Heart right ventricle (tissue), 16 donors: ENCODE measurements at regions not wholly inside any gene's neighbourhood (a gene's known extent, or its start where the extent isn't known, plus 50 kb on each side); places are given as distances from the start of the nearest gene placed in this dataset.

Experiments
- ATAC-seq, 8 donors: fragments of 200-7000 bp; cut with Tn5 transposase; one replicate each; pipeline ENCODE4 v1.9.1; 2020; ENCODE audit warnings: mild to moderate bottlenecking in 8 of 8, moderate library complexity in 8 of 8, moderate number of reproducible peaks in 1 of 8
- DNase-seq, 2 donors: peaks; one replicate each; pipeline ENCODE4 v3.0.0-alpha.2; 2020
- H3K27ac ChIP-seq, 10 donors: fragments of 200-600 bp; sonication (generic) in 2 of 10; one replicate each; pipeline versions ENCODE4 v1.5.0 to v1.8.0; 2020 to 2022; ENCODE audit warnings: mild to moderate bottlenecking in 3 of 10
- H3K27me3 ChIP-seq, 7 donors: fragments of 200-600 bp; one replicate each; pipeline ENCODE4 v1.8.0; 2021 to 2022; ENCODE audit warnings: mild to moderate bottlenecking in 2 of 7
- H3K36me3 ChIP-seq, 9 donors: fragments of 200-600 bp; sonication (generic) in 1 of 9; one replicate each; pipeline versions ENCODE4 v1.5.0 to v1.8.0; 2020 to 2022; ENCODE audit warnings: mild to moderate bottlenecking in 2 of 9
- H3K4me1 ChIP-seq, 9 donors: fragments of 200-600 bp; sonication (generic) in 1 of 9; one replicate each; pipeline versions ENCODE4 v1.5.0 to v1.8.0; 2020 to 2022; ENCODE audit warnings: mild to moderate bottlenecking in 4 of 9
- H3K4me3 ChIP-seq, 10 donors: fragments of 200-600 bp; sonication (generic) in 2 of 10; one replicate each; pipeline versions ENCODE4 v1.5.0 to v1.8.0; 2020 to 2022; ENCODE audit warnings: mild to moderate bottlenecking in 7 of 10, moderate library complexity in 2 of 10
- H3K9me3 ChIP-seq, 11 donors: fragments of 200-600 bp in 10 of 11; sonication (generic) in 2 of 11; one replicate each; pipeline versions ENCODE4 v1.5.0 to v1.8.0; 2013 to 2022; ENCODE audit warnings: mild to moderate bottlenecking in 2 of 11, control low read depth in 1 of 11, moderate library complexity in 1 of 11
- CTCF ChIP-seq, 9 donors: fragments of 200-600 bp; sonication (generic) in 2 of 9; IDR thresholded peaks; one replicate each; pipeline versions ENCODE4 v1.5.0 to v1.8.0; 2021 to 2022; ENCODE audit warnings: antibody characterized with exemption in 9 of 9, mild to moderate bottlenecking in 5 of 9, moderate library complexity in 1 of 9
- WGBS, 2 donors: extraction: QIAGEN DNeasy Blood & Tissue Kit; methylation state at CpG; one replicate each; pipeline ENCODE4 v1.1.7; 2013; ENCODE audit warnings: inconsistent platforms in 1 of 2; 5-methylcytosine and 5-hydroxymethylcytosine counted together
- intact Hi-C, 10 donors: fragments of 100-400 bp; cut with DNase I; formaldehyde crosslinking; loops; one replicate each; pipeline versions ENCODE4 v1.11.1 to v1.14.2; 2022
- donor health status: Arrhythmogenic right ventricular cardiomyopathy.
- donor health status: ischemic (EF 13 %, LVEDD 7.1; RV severe dilation, severe dysfunction).
- donor health status: healthy with polysubstance abuse.
- donor health status: DM: no; HTN: yes; CAD: no.
- donor health status: DM: no; HTN: no; CAD: no.
- donor health status: ischemic (EF 25% LVEDD 6.9; RV normal size, moderate dysfunction).
- donor health status: ischemic (EF 25% LVEDD 5.7; RV mildly dilated, moderate dysfunction).
- donor health status: healthy.
- donor health status: DM: yes; HTN: yes; CAD: no.
- donor health status: Ischemic cardiomyopathy.
- donor health status: ischemic (EF 35%, LVEDD 5.7; RV mildly dilated, moderate dysfunction).
- donor health status: nonischemic (EF 11% LVEDD 7.7; RV severe dilation, severe dysfunction).
- donor health status: DM: yes; HTN: yes; CAD: no.
- donor health status: PGD.
- donor health status: ischemic (EF 29% LVEDD 5.4; RV normal size, mild dysfunction).
- donor health status: nonischemic (EF 23%, LVEDD 6.1; RV moderate dilation, normal function).

- no peak for TF ChIP-seq CTCF (IDR thresholded peaks at IDR 0.05)
- Histone ChIP-seq H3K27ac (no peak overlapping the region), H3K36me3 (no peaks in the 10 kb centered on the region), H3K4me1 (no peaks in the 10 kb centered on the region), H3K4me3 (no peak overlapping the region), H3K27me3 (no peaks in the 10 kb centered on the region), H3K9me3 (no peaks in the 10 kb centered on the region)
- intact Hi-C loops, result loop anchor here in 1 of 10 donors (10.0 kb wide), 1 partner anchor 211 kb away; no protein-coding TSS in a partner anchor
- no peak for ATAC-seq
- 77 to 84% methylated on average over 3 of the region's 3 CpGs for WGBS, 2 donors
- DNase-seq, result no peak
Observed at GRCh38 chr14:23723911-23724310, 87.7 kb downstream of the DHRS2 start.

- Histone ChIP-seq H3K4me3 (no peak overlapping the region), H3K36me3 (no peaks in the 10 kb centered on the region), H3K27ac (no peak overlapping the region), H3K4me1 (no peaks in the 10 kb centered on the region), H3K9me3 (no peaks in the 10 kb centered on the region), H3K27me3 (no peaks in the 10 kb centered on the region)
- 89 to 94% methylated on average over 3 of the region's 3 CpGs for WGBS, 2 donors
- ATAC-seq (no peak), DNase-seq (no peak)
- no peak for TF ChIP-seq CTCF (IDR thresholded peaks at IDR 0.05)
- intact Hi-C loops, result loop anchor here in 2 of 10 donors (5.0 to 10.0 kb wide), 2 partner anchors 187 to 209 kb away; no protein-coding TSS in a partner anchor
Observed at GRCh38 chr14:23725528-23725927, 89.4 kb downstream of the DHRS2 start.

- Histone ChIP-seq H3K9me3 (no peaks in the 10 kb centered on the region), H3K27me3 (peaks cover 0 to 5% (median 0%) of the 10 kb centered on the region in 7 donors), H3K36me3 (no peaks in the 10 kb centered on the region), H3K4me3 (no peak overlapping the region), H3K27ac (no peak overlapping the region), H3K4me1 (no peaks in the 10 kb centered on the region)
- peak in 1 of 8 donors; percentile 54 for ATAC-seq
- 74 to 77% methylated on average over 16 of the region's 16 CpGs for WGBS, 2 donors
- DNase-seq, result no peak
- TF ChIP-seq CTCF (IDR thresholded peaks at IDR 0.05), result no peak
- intact Hi-C loops, result loop anchor here in 3 of 10 donors (2.0 to 10.0 kb wide), 3 partner anchors 185 to 209 kb away; no protein-coding TSS in a partner anchor
Observed at GRCh38 chr14:23725980-23726710, 90.0 kb downstream of the DHRS2 start.

GRCh38 chr14:23727566-23728335 is 91.6 kb downstream of the DHRS2 start:
- 82% methylated on average over 5 of the region's 5 CpGs for WGBS, 2 donors
- no peak overlapping the region for H3K27ac ChIP-seq
- intact Hi-C loops, result loop anchor here in 3 of 10 donors (2.0 to 10.0 kb wide), 3 partner anchors 183 to 207 kb away; no protein-coding TSS in a partner anchor
- peaks cover 0 to 9% (median 0%) of the 10 kb centered on the region in 7 donors for H3K27me3 ChIP-seq
- H3K9me3 ChIP-seq, result no peaks in the 10 kb centered on the region
- TF ChIP-seq CTCF (IDR thresholded peaks at IDR 0.05), result peak in 8 of 9 donors; percentile 5 to 43 (median 32)
- H3K36me3 ChIP-seq, result no peaks in the 10 kb centered on the region
- no peaks in the 10 kb centered on the region for H3K4me1 ChIP-seq
- peak in 7 of 8 donors; percentile 16 to 79 (median 48) for ATAC-seq
- DNase-seq, result no peak
- H3K4me3 ChIP-seq, result no peak overlapping the region
